HG02981 (cell line): ENCODE measurements at regions not wholly inside any gene's neighbourhood (a gene's known extent, or its start where the extent isn't known, plus 50 kb on each side); places are given as distances from the start of the nearest gene placed in this dataset.
"Not testable (repeated sequence)": the region's sequence is repeated elsewhere in the genome, so short reads cannot be mapped to it uniquely, and the experiment has no call there.

ENCODE experiments used
- ATAC-seq: cut with Tn5 transposase; IDR thresholded peaks from one replicate; pipeline ENCODE4 v1.9.1; 2021; ENCODE audit warnings: mild to moderate bottlenecking, moderate library complexity; ENCODE audit not compliant: unreplicated experiment

DNA sequence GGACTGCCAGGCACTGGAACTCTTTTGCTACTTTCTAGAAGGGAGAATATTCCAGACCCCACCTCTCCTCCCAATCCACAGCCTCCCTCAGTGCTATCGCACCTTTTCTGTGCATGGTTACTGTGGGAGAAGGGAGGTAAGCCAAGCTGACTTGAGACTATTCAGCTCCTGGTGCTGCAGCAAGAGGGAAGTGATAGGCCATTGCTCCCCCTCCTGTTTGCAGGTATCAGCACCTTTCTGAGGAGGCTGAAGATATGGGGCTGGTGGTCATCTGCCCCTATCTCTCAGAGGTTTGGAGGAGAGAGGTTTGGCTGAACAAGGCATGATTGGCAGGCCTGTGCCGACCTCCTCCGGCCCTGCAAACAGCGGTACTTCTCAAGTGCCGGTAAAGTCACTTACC lies 103.3 kb upstream of the GATB start:
- ATAC-seq = no peak

DNA sequence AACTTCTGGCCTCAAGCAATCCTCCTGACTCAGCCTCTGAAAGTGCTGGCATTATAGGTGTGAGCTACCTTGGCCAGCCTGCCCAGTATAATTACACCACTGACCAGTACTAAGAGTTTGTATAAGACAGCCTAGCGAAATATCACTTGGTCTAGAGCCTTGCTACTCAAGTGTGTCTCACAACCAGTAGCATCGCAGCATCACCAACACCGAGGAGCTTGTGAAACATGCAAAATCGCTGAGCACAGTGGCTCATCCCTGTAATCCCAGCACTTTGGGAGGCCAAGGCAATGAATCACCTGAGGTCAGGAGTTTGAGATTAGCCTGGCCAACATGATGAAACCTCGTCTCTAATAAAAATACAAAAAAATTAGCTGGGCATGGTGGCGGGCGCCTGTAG lies 102.0 kb upstream of the GATB start:
- ATAC-seq = no peak

DNA sequence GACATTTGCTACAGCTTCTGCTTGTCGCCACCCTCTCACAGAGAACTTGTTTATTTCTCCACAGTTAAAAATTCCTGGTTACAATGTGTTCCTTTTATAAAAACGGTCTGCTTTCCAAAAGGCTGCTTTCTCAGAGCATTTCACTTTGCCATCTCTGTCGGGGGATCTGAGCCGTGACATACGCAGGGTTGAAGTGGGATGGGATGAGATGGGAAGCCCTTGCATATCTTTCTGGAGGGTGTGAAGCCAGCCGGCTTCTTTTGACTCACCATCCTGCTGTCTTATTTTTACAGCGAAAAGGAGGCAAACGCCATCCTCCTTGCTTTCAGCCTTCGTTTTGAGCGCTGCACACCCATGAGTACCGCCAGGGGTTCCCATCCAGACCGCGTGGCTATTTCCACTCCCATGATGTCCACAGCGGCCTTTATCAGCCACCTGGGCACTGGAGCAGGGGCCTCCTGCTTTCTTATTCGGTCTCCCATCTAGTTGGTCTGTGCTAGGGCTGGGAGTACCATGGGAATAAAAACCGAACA lies 99.8 kb upstream of the GATB start:
- no peak for ATAC-seq

DNA sequence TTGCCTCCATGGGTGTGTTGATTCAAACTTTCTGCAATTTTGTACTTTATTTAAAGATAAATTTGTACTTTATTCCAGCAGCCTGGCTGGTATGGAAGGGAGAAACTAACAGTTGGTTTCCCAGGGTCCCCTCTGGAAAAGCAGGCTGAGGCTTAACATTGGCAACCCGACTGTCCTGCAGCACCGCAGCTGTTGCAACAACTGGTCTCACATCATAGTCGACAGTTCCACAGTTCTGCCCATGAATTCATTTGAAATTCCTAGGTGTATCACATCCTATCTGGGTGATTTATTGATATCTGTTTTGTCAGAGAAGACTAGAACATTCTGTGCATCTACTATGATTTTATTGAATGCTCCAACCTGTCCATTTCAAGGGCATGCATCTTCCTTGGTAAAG lies 98.8 kb upstream of the GATB start:
- no peak for ATAC-seq

DNA sequence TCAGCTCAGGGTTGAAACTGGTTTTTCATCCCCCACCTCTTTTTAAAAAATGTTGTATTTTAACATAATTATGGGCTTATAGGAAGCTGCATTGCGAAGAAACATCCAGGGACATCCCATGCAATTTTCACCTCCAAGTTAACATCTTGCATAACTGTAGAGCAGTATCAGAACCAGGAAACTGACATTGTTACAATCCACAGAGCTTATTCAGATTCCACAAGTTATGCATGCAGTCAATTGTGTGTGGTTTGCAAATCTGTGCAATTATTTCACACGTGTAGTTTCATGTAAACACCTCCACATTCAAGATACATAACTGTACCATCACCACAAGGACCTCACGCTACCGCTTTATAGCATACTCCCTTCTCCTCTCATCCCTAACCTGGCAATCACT lies 97.5 kb upstream of the GATB start:
- ATAC-seq = no peak

DNA sequence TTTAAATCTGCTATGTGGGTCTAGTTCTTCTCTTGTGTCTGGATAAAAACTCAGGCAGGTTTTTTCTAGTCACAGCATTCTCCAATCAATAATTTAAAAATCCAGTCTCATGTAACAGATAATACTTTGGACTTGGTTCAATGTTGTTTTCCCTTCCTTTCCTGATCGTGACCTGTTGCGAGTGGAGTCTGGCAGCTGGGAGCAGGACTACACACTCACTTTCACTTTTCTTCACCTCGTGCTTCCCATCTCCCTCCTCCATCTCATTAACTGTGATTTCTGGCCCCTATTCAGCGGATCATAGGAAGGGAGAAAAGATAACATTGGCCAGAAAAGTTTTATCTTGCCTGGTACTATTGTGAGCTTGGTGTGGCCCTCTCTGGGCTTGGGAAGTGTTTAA lies 96.6 kb upstream of the GATB start:
- no peak for ATAC-seq

DNA sequence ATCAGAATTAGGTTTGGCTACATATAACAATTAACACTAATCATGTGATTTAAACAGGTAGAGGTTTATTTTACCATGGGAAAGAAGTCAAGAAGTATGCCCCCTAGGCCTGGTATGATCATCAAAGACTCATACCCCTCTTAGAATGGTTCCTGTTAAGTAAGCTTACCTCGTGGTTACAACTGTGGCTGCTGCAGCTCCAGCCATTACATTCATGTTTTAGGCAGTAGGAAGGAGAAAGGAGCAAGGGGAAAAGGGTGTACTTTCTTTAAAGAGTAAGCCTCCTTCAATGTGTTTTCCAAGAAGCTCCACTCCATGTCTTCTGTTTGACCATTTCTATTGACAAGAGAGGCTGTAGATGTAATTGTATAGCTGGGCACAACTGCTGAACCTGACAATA lies 94.9 kb upstream of the GATB start:
- ATAC-seq = no peak

DNA sequence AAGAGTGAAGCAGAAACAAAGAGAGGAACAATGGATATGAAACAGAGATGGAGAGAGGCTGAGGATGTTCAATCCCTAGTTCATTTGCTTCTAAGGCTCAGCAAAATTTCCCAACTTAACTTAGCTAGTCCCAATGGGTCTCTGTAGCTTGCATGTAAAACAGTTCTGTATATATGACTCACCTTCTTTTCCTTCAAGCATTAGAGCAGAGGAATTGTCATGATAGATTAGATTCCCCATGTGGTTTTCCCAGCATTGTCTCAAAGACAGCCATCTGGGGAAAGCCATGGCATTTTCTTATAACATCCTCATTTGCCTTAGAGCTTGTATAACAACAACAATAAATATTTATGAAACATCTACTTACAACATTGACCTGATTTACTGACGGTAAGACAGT lies 93.9 kb upstream of the GATB start:
- ATAC-seq = no peak

DNA sequence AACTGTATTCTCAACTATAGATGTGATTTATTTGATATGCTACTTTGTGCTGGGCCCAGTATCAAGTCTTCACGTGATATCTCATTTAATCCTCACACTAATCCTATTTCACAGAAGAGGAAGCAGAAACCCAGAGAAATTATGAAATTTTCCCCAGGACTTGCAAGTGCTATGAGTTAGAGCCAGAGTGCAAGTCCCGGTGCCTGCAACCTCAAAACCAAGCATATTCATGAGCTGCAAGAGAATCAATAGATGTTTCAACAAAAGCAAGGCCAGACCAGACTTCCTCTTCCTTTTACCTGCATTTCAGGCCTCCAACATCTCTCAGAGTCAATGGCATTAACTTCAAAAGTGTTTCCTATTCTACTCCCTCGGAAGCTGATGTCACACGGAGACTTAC lies 92.2 kb upstream of the GATB start:
- ATAC-seq = no peak

DNA sequence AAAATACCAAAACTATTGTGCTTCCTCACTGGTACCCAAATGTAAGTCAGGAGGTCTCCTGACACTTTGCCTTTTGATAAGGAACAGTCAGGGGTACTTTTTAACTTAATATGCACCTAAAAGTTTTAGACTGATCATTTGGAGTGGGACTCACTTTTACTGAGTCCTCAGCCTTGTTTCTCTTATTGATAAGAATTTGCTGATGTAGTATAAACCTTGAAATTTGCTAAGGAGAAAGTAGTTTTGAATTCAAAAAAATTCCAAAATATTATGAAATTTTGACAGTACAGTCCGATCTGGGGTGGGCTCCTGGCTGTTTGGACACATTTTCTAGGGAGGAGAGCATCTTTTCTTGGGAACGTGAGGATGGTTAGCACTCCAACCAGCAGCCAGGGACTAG lies 91.4 kb upstream of the GATB start:
- ATAC-seq = no peak

DNA sequence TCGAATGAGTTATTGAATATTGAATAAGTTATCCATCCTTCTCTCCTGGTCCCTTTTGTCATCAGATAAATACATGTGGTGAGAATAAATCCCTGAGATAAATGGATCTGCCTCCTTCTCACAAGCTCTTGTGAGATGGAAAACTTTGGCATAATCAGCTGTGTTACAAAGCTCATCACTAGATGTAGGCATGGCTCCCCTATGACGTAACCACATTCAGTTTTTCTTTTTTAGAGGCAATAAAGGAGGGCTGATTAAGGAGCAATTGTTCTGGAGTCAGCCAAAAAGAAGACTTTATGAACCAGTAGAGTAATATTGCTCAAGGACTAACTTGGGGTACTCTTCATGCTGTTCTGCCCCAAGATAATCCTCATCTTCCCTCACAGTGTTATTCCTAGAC lies 90.5 kb upstream of the GATB start:
- ATAC-seq = no peak

DNA sequence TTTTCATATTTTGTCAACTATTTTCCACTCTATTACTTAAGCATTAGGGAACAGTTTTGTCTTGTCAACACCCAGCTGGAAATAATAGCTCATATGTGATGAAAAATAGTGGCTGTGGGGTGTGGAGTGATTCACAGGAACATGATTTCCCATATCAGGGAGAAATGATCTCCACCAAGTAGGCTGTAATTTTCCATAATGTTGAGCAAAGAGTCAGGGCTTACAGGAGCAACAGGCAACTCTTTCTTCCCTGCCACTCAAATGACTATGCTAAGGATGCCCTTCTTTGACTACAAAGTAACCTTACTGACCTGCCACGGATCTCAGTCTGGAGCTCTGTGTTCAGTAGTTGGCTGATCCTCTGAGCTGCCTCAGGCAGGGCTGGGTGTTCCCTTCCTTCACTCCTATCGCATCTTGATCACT lies 90.0 kb upstream of the GATB start:
- ATAC-seq = no peak

DNA sequence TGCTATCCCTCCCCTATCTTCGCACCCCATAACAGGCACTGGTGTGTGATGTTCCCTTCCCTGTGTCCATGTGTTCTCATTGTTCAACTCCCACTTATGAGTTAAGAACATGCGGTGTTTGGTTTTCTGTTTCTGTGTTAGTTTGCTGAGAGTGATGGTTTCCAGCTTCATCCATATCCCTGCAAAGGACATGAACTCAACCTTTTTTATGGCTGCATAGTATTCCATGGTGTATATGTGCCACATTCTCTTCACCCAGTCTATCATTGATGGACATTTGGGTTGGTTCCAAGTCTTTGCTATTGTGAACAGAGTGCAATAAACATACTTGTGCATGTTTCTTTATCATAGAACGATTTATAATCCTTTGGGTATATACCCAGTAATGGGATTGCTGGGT lies 84.7 kb upstream of the GATB start:
- not testable (repeated sequence) for ATAC-seq

DNA sequence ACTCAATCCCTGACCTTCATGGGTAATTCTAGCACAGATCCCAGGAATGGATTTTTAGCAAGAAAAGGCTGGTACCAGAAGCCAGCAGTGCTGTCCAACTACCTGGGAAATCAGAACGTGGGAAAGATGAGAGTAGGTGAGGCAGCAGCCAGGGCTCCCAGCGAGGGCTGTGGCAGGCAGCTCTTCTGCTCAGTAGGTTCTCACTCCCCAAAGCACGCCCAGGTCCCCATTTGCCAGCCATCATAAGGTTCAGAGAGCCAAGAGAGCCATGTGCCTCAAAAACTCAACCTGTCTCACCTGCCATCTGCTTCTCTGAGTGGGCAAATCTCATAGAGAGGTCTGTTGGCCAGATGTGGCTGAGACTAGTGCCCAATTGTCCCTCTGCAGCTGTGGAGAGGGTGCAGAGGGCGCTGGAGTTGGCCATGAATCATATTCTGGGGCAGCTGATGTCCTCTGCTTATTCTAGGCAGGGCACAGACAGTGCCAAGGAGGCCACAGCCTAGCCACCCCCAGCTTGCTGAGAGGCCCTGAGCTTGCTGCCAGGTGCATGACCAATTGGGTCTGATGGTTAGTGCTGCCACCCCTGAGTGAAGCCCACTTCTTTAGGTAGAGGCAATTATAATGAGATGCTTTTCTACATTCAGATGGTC lies 81.7 kb upstream of the GATB start:
- no peak for ATAC-seq

DNA sequence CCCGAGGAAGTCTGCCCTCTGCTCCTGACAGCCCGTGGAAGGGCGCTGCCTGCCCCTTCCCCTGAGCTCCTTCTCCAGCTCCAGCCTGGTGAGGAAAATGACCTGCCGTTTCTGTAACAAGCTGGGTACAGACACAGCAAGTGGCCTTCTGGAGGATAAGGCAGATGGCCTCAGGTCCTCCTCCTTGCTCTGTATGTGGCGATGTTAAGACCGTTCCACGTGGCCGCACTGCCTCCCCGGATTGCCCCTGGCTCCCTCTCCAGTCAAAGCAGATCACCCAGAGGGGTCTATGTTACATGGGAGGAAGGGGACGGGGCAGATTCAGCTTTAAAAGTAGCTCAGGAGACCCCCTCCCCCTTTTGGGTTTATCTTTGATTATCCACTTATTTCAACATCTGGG lies 80.3 kb upstream of the GATB start:
- ATAC-seq = no peak

DNA sequence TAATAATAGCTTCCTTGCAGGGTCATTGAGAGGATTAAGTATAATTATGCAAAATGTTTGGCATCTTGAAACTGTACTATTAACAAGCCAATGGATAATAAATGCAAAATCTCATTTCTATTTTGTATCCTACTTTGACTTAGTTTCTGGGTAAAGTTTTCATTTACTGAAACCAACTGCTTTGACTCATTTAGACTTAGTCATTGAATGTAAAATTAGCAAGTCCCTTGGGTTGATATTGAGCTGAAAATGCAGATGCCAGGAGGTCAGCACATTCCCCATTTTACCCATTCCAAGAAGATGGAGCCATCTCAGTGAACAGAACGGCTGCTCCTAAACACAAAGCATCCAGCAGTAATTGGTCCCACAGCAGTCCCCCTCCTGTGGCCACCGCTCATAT lies 74.7 kb upstream of the GATB start:
- ATAC-seq = no peak

DNA sequence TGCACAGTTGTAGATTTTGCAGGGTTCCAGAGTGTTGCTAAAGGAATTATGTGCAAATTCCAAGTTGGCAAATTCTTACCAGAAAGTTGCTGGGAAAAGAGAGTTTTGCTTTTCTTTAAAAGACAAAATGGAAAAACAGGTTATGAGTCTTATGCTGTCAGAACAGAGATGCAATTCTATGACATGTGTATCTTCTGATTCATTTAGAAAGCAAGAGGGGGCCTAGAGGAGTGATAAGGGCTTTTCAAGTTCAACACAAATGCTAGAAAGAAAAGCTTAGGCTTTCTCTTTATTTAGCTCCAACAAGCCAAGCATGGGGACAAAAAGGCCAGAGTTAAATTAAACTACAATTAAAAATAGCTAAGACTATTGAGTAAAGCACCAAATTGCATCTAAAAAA lies 72.4 kb upstream of the GATB start:
- no peak for ATAC-seq

DNA sequence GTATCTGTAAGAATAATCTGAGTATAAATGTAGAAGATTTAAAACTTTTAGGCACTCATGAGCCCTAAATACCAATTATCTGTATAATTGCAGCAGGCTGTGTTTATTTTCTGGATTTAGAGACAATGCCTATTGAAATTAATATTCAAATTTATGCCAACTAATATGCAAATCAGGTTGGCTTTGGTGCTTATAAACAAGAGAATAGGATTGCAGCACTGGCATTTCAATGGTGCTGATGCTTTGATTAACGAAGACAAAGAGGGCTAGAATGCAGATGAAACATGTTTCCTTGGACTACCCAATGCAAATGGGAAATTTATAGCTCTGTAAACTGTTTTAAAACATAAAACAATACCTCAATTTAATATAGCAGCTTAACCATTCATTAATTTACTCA lies 70.7 kb upstream of the GATB start:
- no peak for ATAC-seq

DNA sequence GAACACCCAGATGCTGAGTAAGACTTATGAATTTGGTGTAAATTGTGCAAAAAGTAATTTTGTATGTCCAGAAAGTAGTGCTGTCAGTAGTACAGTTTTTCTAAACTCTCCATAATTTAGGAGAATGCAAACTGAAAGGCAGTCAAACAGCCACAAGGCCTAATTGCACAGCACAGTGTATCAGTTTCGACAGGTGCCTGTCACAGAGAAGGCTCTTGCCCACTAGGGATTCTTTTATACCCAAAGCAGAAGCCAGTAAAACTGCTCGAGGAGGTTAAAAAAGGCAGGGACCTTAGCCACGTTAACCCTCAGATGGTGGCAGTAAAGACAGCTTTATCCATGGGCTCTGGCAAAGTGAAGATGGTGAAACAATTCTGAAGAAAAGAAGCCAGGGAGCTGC lies 69.4 kb upstream of the GATB start:
- ATAC-seq = no peak

DNA sequence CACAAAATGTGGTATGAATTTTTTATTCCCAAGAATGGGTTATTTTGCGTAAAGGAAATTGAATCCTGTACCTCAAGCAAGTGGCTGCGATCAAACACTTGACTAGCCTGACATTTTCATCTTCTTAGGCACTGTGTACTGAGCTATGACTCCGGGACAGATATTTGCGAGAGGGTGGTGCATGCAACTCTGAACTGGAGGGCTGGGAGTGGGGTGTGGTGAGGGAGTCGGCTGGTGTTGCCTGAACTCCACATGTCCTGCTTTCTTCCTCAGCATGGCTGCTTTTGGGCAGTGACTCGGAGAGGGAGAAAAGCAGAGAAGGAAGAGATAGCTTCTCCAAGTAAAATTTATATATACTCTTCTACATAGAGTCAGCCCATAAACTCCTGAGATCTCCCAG lies 68.5 kb upstream of the GATB start:
- ATAC-seq = no peak

DNA sequence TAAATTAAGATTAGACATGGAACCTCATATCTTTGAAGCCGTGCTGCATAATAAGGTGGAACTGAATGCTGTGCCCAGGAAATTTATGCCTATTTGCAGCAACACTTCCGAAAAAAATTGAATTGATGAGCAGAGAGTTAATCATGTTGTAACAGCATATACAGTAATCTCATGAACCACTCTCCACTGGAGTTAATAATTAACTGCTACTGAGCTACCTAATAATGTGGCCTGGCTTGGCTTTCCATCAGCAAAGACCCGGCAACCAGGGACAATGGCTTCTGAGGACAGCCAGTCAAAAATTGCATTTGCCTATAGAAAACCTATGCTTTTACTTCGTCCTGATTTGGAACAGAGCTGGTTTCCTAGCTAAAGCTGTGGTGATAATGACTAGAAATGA lies 63.8 kb upstream of the GATB start:
- no peak for ATAC-seq

DNA sequence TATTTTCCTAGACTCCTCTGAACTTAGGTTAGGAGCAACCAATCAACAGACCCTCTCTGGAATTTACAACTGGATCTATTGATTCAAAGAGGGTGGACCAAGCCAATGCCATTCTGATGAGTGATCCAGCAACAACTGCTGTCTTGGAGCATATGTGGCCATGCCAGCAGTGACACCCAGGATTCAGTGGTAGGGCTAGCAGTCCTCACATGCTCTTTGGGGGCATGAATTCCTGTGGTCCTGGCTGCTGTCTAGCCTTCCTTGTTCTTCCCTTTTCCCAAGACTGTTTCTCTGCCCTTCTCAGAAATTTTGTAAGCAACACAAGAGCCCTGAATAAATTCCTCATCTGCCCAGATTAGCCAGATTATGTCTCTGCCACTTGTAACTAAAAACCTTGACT lies 61.5 kb upstream of the GATB start:
- no peak for ATAC-seq

DNA sequence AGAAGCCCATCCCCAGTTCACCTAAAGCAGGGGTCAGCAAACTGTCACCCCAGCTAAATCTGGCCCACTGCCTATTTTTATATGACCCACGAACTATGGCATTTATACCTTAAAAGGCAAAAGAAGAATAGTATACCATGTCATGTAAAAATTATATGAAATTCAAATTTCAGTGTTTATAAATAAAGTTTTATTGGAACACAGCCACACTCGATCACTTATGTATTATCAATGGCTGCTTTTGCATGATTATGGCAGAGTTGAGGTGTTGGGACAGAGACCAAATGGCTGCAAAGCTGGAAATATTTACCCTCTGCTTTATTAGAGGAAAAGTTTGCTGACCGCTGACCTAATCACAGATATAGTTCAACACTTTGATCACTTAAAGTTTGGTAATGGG lies 59.2 kb upstream of the GATB start:
- ATAC-seq = no peak
